Transverse colon (tissue), 4 donors: ENCODE measurements at regions not wholly inside any gene's neighbourhood (a gene's known extent, or its start where the extent isn't known, plus 50 kb on each side); places are given as distances from the start of the nearest gene placed in this dataset.

ENCODE experiments used
- EP300 ChIP-seq: sonication (generic); formaldehyde crosslinking; IDR thresholded peaks from one replicate; pipeline ENCODE4 v1.6.1; 2017; ENCODE audit warnings: antibody characterized with exemption, low read depth
- POLR2AphosphoS5 ChIP-seq, 3 donors: sonication (generic); formaldehyde crosslinking; IDR thresholded peaks; one replicate each; pipeline ENCODE4 v1.6.1; 2016; ENCODE audit warnings: antibody characterized with exemption in 3 of 3
- TF ChIP-seq, protein P1 (sequence below), 5 experiments: fragments of 200-600 bp in 3 of 5; fragments of 450-650 bp in 2 of 5; sonication (generic) in 3 of 5; IDR thresholded peaks; 1 replicate in 2 of 5; 2 replicates in 3 of 5; pipeline ENCODE4 v1.5.1; 2016 to 2017; ENCODE audit warnings: antibody characterized with exemption in 5 of 5, inconsistent platforms in 3 of 5, mild to moderate bottlenecking in 2 of 5, moderate library complexity in 1 of 5

DNA sequence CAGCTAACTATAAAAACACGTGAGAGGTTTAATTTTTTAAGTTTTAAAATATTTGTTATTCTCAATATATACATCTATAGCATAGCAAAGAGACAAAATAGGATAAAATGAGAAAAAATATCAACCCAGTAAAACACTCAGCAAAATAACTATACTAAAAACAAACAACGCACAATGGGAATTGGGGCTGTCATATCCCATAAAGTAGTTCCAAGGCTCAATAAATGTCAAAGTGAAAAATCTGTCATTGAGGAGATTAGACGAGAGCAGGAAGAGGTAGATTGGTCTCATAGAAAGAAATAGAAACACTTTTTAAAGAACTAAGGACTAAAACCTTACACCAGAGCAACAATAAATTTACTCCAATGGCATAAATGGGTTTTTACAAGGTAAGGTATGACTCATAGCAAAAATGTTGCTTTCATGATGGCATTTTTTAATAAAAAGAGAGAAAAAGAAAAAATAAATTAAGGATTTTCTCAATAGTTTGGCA lies 153.7 kb downstream of the EVA1A start:
- no peak for TF ChIP-seq POLR2AphosphoS5 (IDR thresholded peaks at IDR 0.05)
- TF ChIP-seq, protein P1, sequence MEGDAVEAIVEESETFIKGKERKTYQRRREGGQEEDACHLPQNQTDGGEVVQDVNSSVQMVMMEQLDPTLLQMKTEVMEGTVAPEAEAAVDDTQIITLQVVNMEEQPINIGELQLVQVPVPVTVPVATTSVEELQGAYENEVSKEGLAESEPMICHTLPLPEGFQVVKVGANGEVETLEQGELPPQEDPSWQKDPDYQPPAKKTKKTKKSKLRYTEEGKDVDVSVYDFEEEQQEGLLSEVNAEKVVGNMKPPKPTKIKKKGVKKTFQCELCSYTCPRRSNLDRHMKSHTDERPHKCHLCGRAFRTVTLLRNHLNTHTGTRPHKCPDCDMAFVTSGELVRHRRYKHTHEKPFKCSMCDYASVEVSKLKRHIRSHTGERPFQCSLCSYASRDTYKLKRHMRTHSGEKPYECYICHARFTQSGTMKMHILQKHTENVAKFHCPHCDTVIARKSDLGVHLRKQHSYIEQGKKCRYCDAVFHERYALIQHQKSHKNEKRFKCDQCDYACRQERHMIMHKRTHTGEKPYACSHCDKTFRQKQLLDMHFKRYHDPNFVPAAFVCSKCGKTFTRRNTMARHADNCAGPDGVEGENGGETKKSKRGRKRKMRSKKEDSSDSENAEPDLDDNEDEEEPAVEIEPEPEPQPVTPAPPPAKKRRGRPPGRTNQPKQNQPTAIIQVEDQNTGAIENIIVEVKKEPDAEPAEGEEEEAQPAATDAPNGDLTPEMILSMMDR (IDR thresholded peaks at IDR 0.05): no peak
- TF ChIP-seq EP300: no peak
